ENCODE measurements at regions not wholly inside any gene's neighbourhood (a gene's known extent, or its start where the extent isn't known, plus 50 kb on each side); places are given as distances from the start of the nearest gene placed in this dataset.
"Not testable (repeated sequence)": the region's sequence is repeated elsewhere in the genome, so short reads cannot be mapped to it uniquely, and the experiment has no call there.

DNA sequence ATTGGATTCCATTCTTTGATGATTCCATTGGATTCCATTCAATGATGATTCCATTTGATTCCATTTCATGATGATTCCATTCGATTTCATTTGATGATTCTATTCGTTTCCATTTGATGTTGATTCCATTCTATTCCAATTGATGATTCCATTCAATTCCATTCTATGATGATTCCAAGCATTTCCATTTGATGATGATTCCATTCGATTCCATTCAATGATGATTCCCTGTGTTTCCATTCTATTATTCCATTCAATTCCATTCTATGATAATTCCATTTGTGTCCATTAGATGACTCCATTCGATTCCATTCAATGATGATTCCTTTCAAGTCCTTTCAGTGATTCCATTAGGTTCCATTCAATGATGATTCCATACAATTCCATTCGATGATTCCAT lies 1090.5 kb downstream of the RPIA start:
- Histone ChIP-seq H3K79me1 (ENCODE audit: low read length) (no peaks in the 10 kb centered on the region), H3K4ac (ENCODE audit: low read depth, low read length) (no peak overlapping the region), H3K4me3 (ENCODE audit: low read length) (no peak overlapping the region), H4K8ac (ENCODE audit: low read depth, low read length) (no peak overlapping the region), H3K4me1 (ENCODE audit: control insufficient read depth, low read depth, low read length) (no peaks in the 10 kb centered on the region), H2BK120ac (ENCODE audit: low read depth, low read length) (no peak overlapping the region), H3K18ac (ENCODE audit: low read length) (no peak overlapping the region), H3K4me2 (ENCODE audit: low read length) (no peak overlapping the region), H3K9ac (ENCODE audit: low read length) (no peak overlapping the region), H3K79me2 (ENCODE audit: control insufficient read depth, insufficient read depth, low read length) (no peaks in the 10 kb centered on the region), H3K27ac (ENCODE audit: low read depth, low read length) (no peak overlapping the region), H2AK5ac (ENCODE audit: low read length) (no peak overlapping the region), H3K36me3 (ENCODE audit: control insufficient read depth, insufficient read depth, low read length) (no peaks in the 10 kb centered on the region), H2BK5ac (ENCODE audit: low read length) (no peak overlapping the region), H4K5ac (ENCODE audit: low read length) (no peak overlapping the region), H3K56ac (ENCODE audit: low read length) (no peak overlapping the region), H3K27me3 (ENCODE audit: insufficient read depth, low read length, poor library complexity) (no peaks in the 10 kb centered on the region), H3K23ac (ENCODE audit: low read length) (no peak overlapping the region), H2BK15ac (replicated peaks; ENCODE audit: low read depth) (no peak overlapping the region)
- no CpG with 5 or more reads among the region's 5 CpGs for WGBS (ENCODE audit: extremely low coverage, insufficient coverage, low lambda C conversion rate)
- no peak for DNase-seq

DNA sequence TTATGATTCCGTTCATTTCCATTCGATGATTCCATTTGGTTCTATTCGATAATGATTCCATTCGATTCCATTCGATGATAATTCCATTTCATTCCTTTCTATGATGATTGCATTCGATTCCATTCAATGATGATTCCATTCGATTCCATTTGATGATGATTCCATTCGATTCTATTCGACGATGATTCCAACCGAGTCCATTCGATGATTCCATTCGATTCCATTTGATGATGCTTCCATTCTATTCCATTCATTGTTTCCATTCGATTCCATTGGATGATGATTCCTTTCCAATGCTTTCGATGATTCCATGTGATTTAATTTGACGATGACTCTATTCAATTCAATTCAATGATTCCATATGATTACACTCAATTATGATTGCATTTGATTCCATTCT lies 1093.5 kb downstream of the RPIA start:
- Histone ChIP-seq H3K4me1 (ENCODE audit: control insufficient read depth, low read depth, low read length) (no peaks in the 10 kb centered on the region), H3K18ac (ENCODE audit: low read length) (no peak overlapping the region), H2AK5ac (ENCODE audit: low read length) (no peak overlapping the region), H2BK15ac (replicated peaks; ENCODE audit: low read depth) (no peak overlapping the region), H2BK5ac (ENCODE audit: low read length) (no peak overlapping the region), H3K23ac (ENCODE audit: low read length) (no peak overlapping the region), H3K27me3 (ENCODE audit: insufficient read depth, low read length, poor library complexity) (no peaks in the 10 kb centered on the region), H3K79me2 (ENCODE audit: control insufficient read depth, insufficient read depth, low read length) (no peaks in the 10 kb centered on the region), H3K27ac (ENCODE audit: low read depth, low read length) (no peak overlapping the region), H4K5ac (ENCODE audit: low read length) (no peak overlapping the region), H4K8ac (ENCODE audit: low read depth, low read length) (no peak overlapping the region), H3K4me3 (ENCODE audit: low read length) (no peak overlapping the region), H3K36me3 (ENCODE audit: control insufficient read depth, insufficient read depth, low read length) (no peaks in the 10 kb centered on the region), H3K4me2 (ENCODE audit: low read length) (no peak overlapping the region), H3K9ac (ENCODE audit: low read length) (no peak overlapping the region), H3K56ac (ENCODE audit: low read length) (no peak overlapping the region), H3K79me1 (ENCODE audit: low read length) (no peaks in the 10 kb centered on the region), H2BK120ac (ENCODE audit: low read depth, low read length) (no peak overlapping the region), H3K4ac (ENCODE audit: low read depth, low read length) (no peak overlapping the region)
- DNase-seq, result no peak
- no CpG with 5 or more reads among the region's 16 CpGs for WGBS (ENCODE audit: extremely low coverage, insufficient coverage, low lambda C conversion rate)

DNA sequence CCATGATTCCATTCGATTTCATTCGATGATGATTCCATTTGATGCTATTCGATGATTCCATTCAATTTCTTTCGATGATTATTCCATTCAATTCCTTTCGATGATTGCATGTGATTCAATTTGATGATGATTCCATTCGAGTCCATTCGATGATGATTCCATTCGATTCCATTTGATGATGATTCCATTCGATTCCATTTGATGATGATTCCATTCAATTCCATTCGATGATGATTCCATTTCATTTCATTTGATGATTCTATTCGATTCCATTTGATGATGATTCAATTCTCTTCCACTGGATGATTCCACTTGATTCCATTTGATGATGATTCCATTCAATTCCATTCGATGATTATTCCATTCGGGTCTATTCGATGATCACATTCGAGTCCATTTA lies 1094.1 kb downstream of the RPIA start:
- H3K36me3 ChIP-seq (ENCODE audit: control insufficient read depth, insufficient read depth, low read length); H3K9ac ChIP-seq (ENCODE audit: low read length); H3K4me3 ChIP-seq (ENCODE audit: low read length); H2BK15ac ChIP-seq (replicated peaks; ENCODE audit: low read depth); H3K56ac ChIP-seq (ENCODE audit: low read length); H3K18ac ChIP-seq (ENCODE audit: low read length); H3K79me1 ChIP-seq (ENCODE audit: low read length); DNase-seq; H3K4me2 ChIP-seq (ENCODE audit: low read length); H3K27ac ChIP-seq (ENCODE audit: low read depth, low read length); H2BK5ac ChIP-seq (ENCODE audit: low read length); H4K8ac ChIP-seq (ENCODE audit: low read depth, low read length); H3K27me3 ChIP-seq (ENCODE audit: insufficient read depth, low read length, poor library complexity); H3K4ac ChIP-seq (ENCODE audit: low read depth, low read length); H3K79me2 ChIP-seq (ENCODE audit: control insufficient read depth, insufficient read depth, low read length); H3K23ac ChIP-seq (ENCODE audit: low read length); H2AK5ac ChIP-seq (ENCODE audit: low read length); H2BK120ac ChIP-seq (ENCODE audit: low read depth, low read length); H3K4me1 ChIP-seq (ENCODE audit: control insufficient read depth, low read depth, low read length); H4K5ac ChIP-seq (ENCODE audit: low read length): not testable (repeated sequence)
- no CpG with 5 or more reads among the region's 15 CpGs for WGBS (ENCODE audit: extremely low coverage, insufficient coverage, low lambda C conversion rate)

DNA sequence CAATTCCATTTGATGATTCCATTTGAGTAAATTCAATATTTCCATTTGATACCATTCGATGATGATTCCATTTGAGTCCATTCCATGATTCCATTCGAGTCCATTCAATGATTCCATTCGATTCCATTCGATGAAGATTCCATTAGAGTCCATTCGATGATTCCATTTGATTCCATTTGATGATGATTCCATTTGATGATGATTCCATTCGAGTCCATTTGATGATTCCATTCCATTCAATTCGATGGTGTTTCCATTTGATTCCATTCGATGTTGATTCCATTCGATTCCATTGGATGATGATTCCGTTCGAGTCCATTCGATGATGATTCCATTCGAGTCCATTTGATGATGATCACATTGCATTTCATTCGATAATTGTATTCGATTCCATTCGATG lies 1095.2 kb downstream of the RPIA start:
- H2BK5ac ChIP-seq (ENCODE audit: low read length); H2BK15ac ChIP-seq (replicated peaks; ENCODE audit: low read depth); H3K23ac ChIP-seq (ENCODE audit: low read length); H3K4me1 ChIP-seq (ENCODE audit: control insufficient read depth, low read depth, low read length); H3K27me3 ChIP-seq (ENCODE audit: insufficient read depth, low read length, poor library complexity); H3K79me1 ChIP-seq (ENCODE audit: low read length); H3K18ac ChIP-seq (ENCODE audit: low read length); H3K9ac ChIP-seq (ENCODE audit: low read length); H3K4me3 ChIP-seq (ENCODE audit: low read length); H3K4me2 ChIP-seq (ENCODE audit: low read length); H3K56ac ChIP-seq (ENCODE audit: low read length); H4K5ac ChIP-seq (ENCODE audit: low read length); H3K4ac ChIP-seq (ENCODE audit: low read depth, low read length); H2BK120ac ChIP-seq (ENCODE audit: low read depth, low read length); H3K27ac ChIP-seq (ENCODE audit: low read depth, low read length); H3K79me2 ChIP-seq (ENCODE audit: control insufficient read depth, insufficient read depth, low read length); H3K36me3 ChIP-seq (ENCODE audit: control insufficient read depth, insufficient read depth, low read length); H2AK5ac ChIP-seq (ENCODE audit: low read length); H4K8ac ChIP-seq (ENCODE audit: low read depth, low read length); DNase-seq: not testable (repeated sequence)
- no CpG with 5 or more reads among the region's 16 CpGs for WGBS (ENCODE audit: extremely low coverage, insufficient coverage, low lambda C conversion rate)

DNA sequence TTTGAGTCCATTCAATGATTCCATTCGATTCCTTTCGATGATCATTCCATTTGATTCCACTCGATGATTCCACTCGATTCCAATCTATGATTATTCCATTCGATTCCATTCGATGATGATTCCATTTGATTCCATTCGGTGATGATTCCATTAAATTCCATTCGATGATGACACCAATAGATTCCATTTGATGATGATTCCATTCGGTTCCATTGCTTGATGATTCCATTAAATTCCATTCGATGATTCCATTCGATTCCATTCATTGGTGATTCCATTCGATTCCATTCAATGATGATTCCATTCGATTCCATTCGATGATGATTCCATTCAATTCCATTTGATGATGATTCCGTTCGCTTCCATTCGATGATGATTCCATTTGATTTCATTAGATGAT lies 1104.1 kb downstream of the RPIA start:
- H3K4me3 ChIP-seq (ENCODE audit: low read length); H3K56ac ChIP-seq (ENCODE audit: low read length); H3K4ac ChIP-seq (ENCODE audit: low read depth, low read length); H4K8ac ChIP-seq (ENCODE audit: low read depth, low read length); H3K4me1 ChIP-seq (ENCODE audit: control insufficient read depth, low read depth, low read length); H3K18ac ChIP-seq (ENCODE audit: low read length); H2BK15ac ChIP-seq (replicated peaks; ENCODE audit: low read depth); H3K36me3 ChIP-seq (ENCODE audit: control insufficient read depth, insufficient read depth, low read length); H3K23ac ChIP-seq (ENCODE audit: low read length); H2BK5ac ChIP-seq (ENCODE audit: low read length); H3K27me3 ChIP-seq (ENCODE audit: insufficient read depth, low read length, poor library complexity); H3K79me2 ChIP-seq (ENCODE audit: control insufficient read depth, insufficient read depth, low read length); H3K79me1 ChIP-seq (ENCODE audit: low read length); H3K27ac ChIP-seq (ENCODE audit: low read depth, low read length); H2AK5ac ChIP-seq (ENCODE audit: low read length); H3K9ac ChIP-seq (ENCODE audit: low read length); H4K5ac ChIP-seq (ENCODE audit: low read length); DNase-seq; H2BK120ac ChIP-seq (ENCODE audit: low read depth, low read length); H3K4me2 ChIP-seq (ENCODE audit: low read length): not testable (repeated sequence)
- WGBS (ENCODE audit: extremely low coverage, insufficient coverage, low lambda C conversion rate), result no CpG with 5 or more reads among the region's 17 CpGs

DNA sequence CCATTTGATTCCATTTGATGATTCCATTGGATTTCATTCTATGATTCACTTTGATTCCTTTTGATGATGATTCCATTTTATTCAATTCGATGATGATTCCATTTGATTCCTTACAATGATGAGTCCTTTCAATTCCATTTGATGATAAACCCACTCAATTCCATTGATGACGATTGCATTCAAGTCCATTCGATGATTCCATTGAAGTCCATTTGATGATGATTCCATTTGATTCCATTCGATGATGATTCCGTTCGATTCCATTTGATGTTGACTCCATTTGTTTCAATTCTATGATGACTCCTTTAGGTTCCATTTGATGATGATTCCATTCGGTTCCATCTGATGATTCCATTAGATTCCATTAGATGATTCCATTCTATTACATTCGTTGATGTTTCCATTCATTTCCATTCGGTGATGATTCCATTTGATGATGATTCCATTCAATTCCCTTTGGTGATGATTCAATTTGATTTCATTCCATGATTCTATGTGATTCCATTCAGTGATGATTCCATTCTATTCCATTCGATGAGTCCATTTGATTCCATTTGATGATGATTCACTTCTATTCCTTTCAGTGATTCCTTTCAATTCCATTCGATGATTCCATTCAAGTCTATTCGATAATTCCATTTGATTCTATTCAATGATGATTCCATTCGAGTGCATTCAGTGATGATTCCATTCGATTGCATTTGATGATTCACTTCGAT lies 1106.0 kb downstream of the RPIA start:
- no peaks in the 10 kb centered on the region for H3K79me1 ChIP-seq (ENCODE audit: low read length)
- no peaks in the 10 kb centered on the region for H3K36me3 ChIP-seq (ENCODE audit: control insufficient read depth, insufficient read depth, low read length)
- H3K27ac ChIP-seq (ENCODE audit: low read depth, low read length), result no peak overlapping the region
- whole genome bisulfite sequencing (ENCODE audit: extremely low coverage, insufficient coverage, low lambda C conversion rate), result no CpG with 5 or more reads among the region's 15 CpGs
- no peak overlapping the region for H4K8ac ChIP-seq (ENCODE audit: low read depth, low read length)
- H3K4me3 ChIP-seq (ENCODE audit: low read length), result no peak overlapping the region
- no peak overlapping the region for H3K9ac ChIP-seq (ENCODE audit: low read length)
- DNase-seq, result no peak
- H3K56ac ChIP-seq (ENCODE audit: low read length), result no peak overlapping the region
- H2AK5ac ChIP-seq (ENCODE audit: low read length), result no peak overlapping the region
- H2BK120ac ChIP-seq (ENCODE audit: low read depth, low read length), result no peak overlapping the region
- no peaks in the 10 kb centered on the region for H3K79me2 ChIP-seq (ENCODE audit: control insufficient read depth, insufficient read depth, low read length)
- H3K23ac ChIP-seq (ENCODE audit: low read length), result no peak overlapping the region
- H3K4me1 ChIP-seq (ENCODE audit: control insufficient read depth, low read depth, low read length), result no peaks in the 10 kb centered on the region
- no peak overlapping the region for H3K4me2 ChIP-seq (ENCODE audit: low read length)
- H2BK15ac ChIP-seq (replicated peaks; ENCODE audit: low read depth), result no peak overlapping the region
- H4K5ac ChIP-seq (ENCODE audit: low read length), result no peak overlapping the region
- no peak overlapping the region for H3K18ac ChIP-seq (ENCODE audit: low read length)
- no peak overlapping the region for H2BK5ac ChIP-seq (ENCODE audit: low read length)
- no peaks in the 10 kb centered on the region for H3K27me3 ChIP-seq (ENCODE audit: insufficient read depth, low read length, poor library complexity)
- H3K4ac ChIP-seq (ENCODE audit: low read depth, low read length), result no peak overlapping the region

All from mesendoderm (in vitro differentiated cells).